Activated CD4-positive, alpha-beta T cell treated with anti-CD3 and anti-CD28 coated beads, Interleukin-2, amount 50 U/mL, for 16 hours (primary cell): ENCODE measurements at regions not wholly inside any gene's neighbourhood (a gene's known extent, or its start where the extent isn't known, plus 50 kb on each side); places are given as distances from the start of the nearest gene placed in this dataset.
"Not testable (repeated sequence)": the region's sequence is repeated elsewhere in the genome, so short reads cannot be mapped to it uniquely, and the experiment has no call there.

Experiments
- DNase-seq: peaks from one replicate; pipeline ENCODE4 v3.0.0-alpha.2; 2020

DNA sequence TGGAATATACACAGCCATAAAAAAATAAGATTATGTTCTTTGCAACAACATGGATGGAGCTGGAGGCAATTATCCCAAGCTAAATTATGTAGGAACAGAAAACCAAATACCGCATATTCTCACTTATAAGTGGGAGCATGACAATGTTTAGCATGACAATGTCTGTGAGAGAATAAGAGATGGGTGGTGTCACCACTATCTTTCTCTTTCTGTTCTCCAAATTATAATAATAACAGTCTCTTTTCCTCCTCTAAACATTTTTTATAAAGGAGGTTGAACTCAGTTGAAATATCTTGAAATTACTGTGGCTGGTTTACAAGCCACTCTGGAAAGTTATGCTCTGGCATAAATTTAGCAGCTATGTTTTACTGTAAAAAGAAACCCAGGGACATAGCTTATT is 108.4 kb upstream of the NBPF19 start:
- not testable (repeated sequence) for DNase-seq

DNA sequence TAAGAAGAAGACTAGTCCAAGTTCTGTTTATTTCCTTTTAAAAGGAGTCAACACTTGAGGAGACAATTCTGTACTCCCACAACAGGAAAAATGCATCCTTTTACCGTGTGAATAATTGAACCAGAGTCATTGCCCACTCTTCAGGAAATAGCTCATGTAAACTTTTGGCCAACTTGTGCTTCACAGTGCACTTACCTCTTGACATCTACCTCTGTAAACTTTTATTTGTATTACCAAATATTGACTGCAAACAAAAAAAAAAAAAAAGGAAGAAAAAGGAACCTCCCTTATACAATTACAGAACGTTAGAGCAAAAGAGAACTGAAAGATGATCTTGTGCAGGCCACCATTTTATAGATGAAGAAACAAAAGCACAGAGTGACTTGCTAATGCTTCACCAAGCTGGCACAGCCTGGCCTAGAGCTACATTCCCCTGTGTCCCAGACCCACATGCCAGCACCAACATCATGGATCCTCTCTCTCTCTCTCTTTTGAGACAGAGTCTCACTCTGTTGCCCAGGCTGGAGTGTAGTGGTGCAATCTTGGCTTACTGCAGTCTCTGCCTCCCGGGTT is 107.3 kb upstream of the NBPF19 start:
- DNase-seq: not testable (repeated sequence)

DNA sequence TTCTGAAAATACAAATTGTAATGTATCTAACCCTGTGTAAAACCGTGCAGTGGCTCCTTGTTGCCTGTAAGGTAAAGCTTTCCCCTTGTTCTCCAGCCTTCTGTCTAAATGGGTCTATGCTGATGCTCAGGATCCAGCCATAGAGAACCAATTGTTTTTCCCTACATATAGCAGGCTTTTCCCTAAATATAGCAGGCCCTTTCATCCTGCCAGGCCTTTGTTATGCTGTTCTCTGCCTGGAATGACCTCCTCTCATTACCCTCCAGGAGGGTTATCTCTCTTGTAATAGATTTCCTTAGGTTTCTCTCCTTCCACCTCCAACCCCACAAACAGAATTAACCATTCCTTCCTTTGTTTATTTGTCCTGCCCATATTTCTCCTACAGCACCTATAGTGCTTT is 106.5 kb upstream of the NBPF19 start:
- not testable (repeated sequence) for DNase-seq

DNA sequence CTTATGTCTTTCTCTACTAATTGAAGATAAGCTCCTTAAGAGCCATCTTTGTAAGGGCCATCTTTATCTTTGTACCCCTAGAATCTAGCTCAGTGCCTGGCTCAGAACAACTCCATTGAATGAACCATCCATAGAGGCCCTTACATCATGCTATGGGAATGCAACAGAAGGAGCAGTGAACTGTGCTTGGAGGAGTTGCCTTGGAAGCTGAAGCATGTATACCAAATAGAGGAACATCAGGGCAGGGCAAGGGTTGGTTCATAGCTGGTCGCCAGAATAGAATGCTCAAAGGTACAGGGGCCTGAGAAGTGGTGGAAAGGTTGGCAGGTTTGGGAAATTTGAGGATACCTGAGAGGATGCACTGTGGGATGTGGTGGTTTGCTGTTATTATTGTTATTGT is 105.8 kb upstream of the NBPF19 start:
- DNase-seq: not testable (repeated sequence)

DNA sequence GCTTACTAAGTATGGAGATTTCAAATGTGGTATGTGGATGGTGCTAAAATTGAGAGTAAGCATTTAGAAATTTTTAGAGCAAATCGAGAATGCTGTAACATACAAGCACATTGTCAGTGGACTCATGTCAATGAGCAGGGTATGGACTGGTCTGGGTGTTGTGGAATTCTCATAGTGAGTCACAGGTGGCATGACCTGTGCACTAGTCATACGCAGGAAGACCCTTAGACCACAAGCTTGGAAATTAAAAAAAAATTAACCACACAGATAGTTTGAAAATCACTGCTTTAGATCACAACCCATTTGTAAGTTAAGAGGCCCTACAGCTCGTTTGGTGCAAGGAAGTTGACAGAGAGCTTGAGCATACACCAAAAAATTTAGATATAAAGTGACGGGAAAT is 102.9 kb upstream of the NBPF19 start:
- DNase-seq: not testable (repeated sequence)

DNA sequence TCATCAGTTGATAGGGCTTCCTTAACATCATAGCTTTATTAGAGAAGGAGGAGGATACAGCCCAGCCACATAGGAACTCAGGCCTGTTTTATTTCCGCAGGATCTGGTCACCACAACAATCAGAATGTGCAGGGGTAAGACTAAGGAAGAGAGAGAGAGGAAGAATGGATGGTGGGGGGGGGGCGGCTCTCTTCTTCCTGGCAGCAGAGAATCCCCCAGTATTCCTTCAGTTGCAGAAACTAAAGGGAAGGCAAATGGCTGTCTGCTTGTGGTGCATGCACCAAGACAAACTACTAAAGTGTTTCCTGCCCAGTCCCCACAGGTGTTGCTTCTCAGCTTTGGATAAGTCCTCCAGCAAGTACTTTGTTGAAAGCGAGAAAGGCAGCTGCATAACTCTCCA is 96.4 kb upstream of the NBPF19 start:
- DNase-seq: not testable (repeated sequence)

DNA sequence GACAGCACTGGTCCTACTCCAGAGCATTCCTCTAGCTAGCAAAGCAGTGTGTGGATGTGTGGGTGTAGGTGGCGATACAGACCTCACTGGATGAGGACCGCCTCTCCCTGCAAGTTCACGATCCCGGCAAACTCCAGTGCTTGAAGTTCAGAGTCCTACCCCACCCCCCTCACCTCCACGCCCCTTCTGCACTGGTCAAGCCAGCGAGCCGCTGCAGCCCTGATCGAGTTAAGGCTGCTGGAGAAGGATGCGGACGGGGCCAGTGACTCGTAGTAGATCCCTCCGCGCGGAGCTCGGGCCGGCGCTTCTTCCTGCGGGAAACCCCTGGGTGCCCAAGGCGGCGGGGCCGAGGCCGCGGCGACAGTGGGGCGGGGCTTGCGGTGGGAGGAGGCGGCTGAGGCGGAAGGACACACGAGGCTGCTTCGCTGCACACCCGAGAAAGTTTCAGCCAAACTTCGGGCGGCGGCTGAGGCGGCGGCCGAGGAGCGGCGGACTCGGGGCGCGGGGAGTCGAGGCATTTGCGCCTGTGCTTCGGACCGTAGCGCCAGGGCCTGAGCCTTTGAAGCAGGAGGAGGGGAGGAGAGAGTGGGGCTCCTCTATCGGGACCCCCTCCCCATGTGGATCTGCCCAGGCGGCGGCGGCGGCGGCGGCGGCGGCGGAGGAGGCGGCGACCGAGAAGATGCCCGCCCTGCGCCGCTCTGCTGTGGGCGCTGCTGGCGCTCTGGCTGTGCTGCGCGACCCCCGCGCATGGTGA is 84.5 kb upstream of the NBPF19 start:
- peak; percentile 58 for DNase-seq

DNA sequence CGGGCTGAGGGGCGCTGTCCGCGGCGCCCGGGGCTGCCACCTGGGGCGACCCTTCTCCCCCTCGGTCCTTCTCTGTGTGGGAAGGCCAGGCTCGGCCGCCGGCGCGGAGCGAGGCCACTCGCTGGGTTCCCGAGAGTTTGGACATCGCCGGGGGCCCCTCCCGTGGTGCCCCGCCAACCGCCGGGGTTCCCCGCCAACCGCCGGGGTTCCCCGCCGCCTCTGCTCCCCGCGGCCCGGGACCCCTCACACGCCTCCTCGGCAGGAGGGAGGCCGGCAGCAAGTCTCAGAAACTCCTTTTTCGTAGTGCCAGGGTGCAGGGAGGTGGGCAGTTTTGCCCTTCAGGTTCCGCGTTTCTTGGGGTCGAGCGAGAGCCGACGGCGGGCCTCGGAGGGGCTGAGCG is 83.9 kb upstream of the NBPF19 start:
- not testable (repeated sequence) for DNase-seq

DNA sequence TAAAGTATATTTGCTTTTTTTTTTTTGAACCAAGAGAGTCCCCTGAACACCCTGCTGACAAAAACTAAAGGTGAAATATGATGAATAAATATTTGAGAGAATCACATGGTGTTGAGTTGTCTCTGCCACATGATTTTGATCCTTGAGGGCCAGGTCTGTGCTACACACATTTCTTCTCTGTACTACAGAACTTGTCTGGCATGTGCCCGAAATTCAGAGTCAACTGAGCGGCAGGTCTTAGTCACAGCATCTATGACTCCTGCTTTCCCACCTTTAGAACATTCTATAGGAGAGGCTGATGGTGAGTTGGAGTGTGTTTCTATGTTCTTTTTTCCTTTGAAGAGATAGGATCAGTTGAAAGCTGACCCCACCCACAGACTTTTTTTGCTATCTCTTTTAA is 79.0 kb upstream of the NBPF19 start:
- peak; percentile 10 for DNase-seq

DNA sequence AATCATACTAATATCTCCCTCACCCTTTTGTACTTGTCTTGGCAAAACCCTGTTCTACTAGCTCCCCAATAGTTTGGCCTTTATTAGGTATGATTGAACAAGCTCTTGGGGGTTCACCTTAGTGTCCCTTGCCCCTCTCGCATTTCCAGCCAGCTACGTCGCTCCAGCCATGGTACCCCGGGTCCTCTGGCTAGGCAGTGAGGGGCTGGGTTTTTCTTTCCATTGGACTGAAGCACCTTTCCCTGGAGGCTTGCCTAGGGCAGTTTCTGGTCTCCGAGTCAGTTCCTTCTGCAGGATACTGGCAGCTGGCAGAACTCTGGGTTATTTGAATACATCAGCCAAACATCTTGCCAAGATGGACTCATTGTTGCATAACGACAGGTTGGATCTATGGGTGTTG is 76.3 kb upstream of the NBPF19 start:
- not testable (repeated sequence) for DNase-seq

DNA sequence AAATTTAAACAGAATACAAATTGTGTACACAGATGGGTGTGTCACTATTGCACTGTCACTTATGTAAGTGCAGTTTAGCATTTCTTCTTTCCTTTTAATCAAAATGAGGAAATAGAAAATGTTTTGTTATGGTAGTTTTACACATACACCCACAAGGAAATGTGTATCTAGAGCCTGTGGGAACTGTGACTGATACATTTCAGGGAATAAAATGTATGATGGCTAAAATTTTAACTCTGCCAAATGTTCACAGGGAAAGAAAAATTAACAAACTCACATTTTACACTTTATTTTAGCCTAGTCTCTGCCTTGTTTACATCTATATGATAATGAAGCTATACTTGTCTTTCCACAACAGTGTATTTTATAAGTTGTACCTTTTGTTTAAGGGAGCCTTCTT is 66.4 kb upstream of the NBPF19 start:
- not testable (repeated sequence) for DNase-seq

DNA sequence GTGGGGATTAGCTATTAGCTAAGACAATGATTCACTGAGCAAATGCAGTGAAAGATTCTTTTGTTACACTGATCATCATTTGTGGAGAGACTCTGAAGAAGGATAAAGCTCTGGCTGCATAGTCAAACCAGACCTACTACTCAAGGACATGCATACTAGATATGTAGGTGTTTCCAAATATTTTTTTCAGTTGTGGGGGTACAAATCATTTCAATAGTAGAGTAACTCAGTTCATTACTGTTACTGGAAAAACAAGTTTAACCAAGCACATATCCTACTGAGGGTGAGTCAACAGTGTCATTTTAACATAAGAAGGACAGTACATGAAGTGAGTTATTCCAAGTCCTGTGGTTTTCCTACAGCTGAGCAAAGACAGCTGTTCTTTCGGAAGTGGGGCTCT is 59.5 kb upstream of the NBPF19 start:
- DNase-seq: peak; percentile 79

DNA sequence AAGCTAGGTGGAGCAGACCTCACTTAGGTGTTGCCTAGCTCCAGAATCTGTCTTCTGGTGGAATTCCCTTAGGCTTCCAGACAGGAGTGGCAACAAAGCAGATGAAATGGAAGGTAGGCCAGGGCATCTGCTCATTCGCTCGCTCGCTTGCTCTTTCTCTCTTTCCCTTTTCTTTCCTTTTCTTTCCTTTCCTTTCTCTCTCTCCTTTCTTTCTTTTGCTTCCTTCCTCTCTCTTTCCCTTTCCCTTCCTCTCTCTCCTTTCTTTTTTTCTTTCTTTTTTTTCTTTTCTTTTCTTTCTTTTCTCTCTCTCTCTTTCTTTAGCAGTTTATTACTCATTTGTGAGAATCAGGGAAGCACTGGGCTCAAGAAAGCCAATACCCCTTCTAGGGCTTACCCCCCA is 56.1 kb upstream of the NBPF19 start:
- not testable (repeated sequence) for DNase-seq

DNA sequence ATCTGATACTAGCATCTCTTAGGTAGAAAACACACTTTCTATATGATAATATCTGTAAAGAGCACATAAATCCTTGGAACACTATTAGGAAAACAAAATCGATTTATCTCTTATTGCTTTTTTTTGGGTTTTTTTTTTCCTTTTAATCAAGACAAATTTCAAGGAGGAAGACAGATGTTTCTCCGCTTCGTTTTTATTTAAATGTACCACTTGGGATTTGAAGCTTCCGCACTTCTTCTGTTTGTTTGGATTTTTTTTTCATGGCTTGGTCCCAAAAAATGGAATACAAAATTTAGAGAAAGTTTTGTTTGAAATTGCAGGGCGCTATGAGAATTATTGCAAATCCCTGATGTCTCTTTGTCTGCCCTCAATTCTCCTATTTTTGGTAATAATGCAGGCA is 51.7 kb upstream of the NBPF19 start:
- DNase-seq: not testable (repeated sequence)
